Ovary (tissue), 7 donors: ENCODE measurements at regions not wholly inside any gene's neighbourhood (a gene's known extent, or its start where the extent isn't known, plus 50 kb on each side); places are given as distances from the start of the nearest gene placed in this dataset.

ENCODE experiments used
- DNase-seq, 5 donors: peaks; one replicate each; pipeline ENCODE4 v3.0.0-alpha.2; 2019 to 2020
- H3K27ac ChIP-seq, 2 donors: fragments of 200-600 bp; one replicate each; pipeline versions ENCODE4 v1.5.1 to v1.8.0; 2019 to 2022
- H3K27me3 ChIP-seq: fragments of 200-600 bp; one replicate; pipeline ENCODE4 v1.8.0; 2022
- H3K36me3 ChIP-seq: fragments of 200-600 bp; sonication (generic); one replicate; pipeline ENCODE4 v1.5.1; 2019
- H3K4me1 ChIP-seq: one replicate; pipeline ENCODE4 v1.8.1; 2013; ENCODE audit warnings: mild to moderate bottlenecking, moderate library complexity; ENCODE audit not compliant: insufficient read depth
- H3K4me3 ChIP-seq: fragments of 200-600 bp; sonication (generic); one replicate; pipeline ENCODE4 v1.5.1; 2017
- H3K9me3 ChIP-seq, 2 donors: fragments of 200-600 bp in 1 of 2; sonication (generic) in 1 of 2; one replicate each; pipeline versions ENCODE4 v1.5.1 to v1.8.1; 2013 to 2019; ENCODE audit warnings: mild to moderate bottlenecking in 1 of 2, moderate library complexity in 1 of 2
- CTCF ChIP-seq, 3 donors: fragments of 450-650 bp in 2 of 3; fragments of 200-600 bp in 1 of 3; IDR thresholded peaks; one replicate each; pipeline versions ENCODE4 v1.5.1 to v1.8.0; 2016 to 2022; ENCODE audit warnings: antibody characterized with exemption in 3 of 3, mild to moderate bottlenecking in 1 of 3
- EP300 ChIP-seq: sonication (generic); formaldehyde crosslinking; IDR thresholded peaks from one replicate; pipeline ENCODE4 v1.6.1; 2017; ENCODE audit warnings: antibody characterized with exemption
- POLR2A ChIP-seq: fragments of 450-650 bp; IDR thresholded peaks from one replicate; pipeline ENCODE4 v1.6.1; 2017; ENCODE audit warnings: antibody characterized with exemption, mild to moderate bottlenecking, moderate library complexity
- WGBS, 3 donors: extraction: QIAGEN DNeasy Blood & Tissue Kit in 1 of 3; methylation state at CpG; one replicate each; pipeline versions ENCODE4 v1.1.5 to v1.1.7; 2013 to 2017; 5-methylcytosine and 5-hydroxymethylcytosine counted together
- intact Hi-C, 4 donors: fragments of 100-400 bp; cut with DNase I; formaldehyde crosslinking; loops; one replicate each; pipeline versions ENCODE4 v1.11.0 to v1.15.1; 2022 to 2023
- donor health status: DM: no; HTN: no; CAD: no; lungs with moderate emphysema.
- donor health status: DM: no; HTN: no; CAD: no.
- donor health status: Bipolar disorder and iron deficiency.
- donor health status: DM: no; HTN: no; CAD: no.
- donor health status: DM: yes; HTN: yes; CAD: no.

DNA sequence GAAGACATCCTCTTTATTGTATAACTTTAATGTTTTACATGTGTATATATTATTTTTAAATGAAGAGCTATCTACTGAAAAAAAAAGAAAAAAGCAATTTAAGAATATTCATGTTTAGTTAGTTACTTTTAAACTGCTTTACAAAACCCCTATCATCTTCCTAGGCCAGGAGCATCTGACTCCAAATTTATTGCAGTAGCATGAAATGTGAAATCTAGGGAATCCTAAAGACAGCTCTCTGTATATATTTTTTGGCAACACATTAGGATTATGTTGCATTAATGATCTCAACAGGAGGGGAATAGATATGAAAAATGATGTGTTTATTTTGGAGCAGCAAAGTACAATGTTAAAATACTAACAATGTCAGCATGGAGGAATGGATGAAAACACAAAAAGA lies 158.3 kb downstream of the CNTN3 start:
- no peak for DNase-seq
- Histone ChIP-seq H3K4me1 (no peaks in the 10 kb centered on the region), H3K27ac (no peak overlapping the region), H3K4me3 (no peak overlapping the region), H3K27me3 (no peaks in the 10 kb centered on the region), H3K9me3 (no peaks in the 10 kb centered on the region), H3K36me3 (no peaks in the 10 kb centered on the region)
- TF ChIP-seq EP300 (no peak), CTCF (IDR thresholded peaks at IDR 0.05) (no peak), POLR2A (no peak)
- intact Hi-C loops: no loop called here

DNA sequence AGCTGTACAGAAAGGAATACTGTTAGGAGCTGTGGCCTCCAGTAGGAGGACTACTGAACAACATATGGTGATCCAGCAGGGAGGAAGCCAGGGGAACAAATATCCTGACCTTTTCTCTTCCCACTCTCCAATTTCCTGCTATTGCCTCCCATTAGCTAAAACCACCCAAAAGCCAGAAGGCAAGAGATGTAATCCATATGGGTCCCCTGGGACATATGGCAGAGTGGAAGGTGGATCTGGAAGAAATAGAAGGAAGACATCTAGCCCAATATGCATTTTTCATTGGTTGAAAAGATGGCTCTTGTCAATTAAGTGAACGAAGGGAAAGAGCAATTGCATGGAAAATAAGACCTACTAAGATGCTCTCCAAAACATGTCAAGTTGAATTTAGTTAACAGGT lies 167.2 kb downstream of the CNTN3 start:
- no peaks in the 10 kb centered on the region for H3K36me3 ChIP-seq
- intact Hi-C loops: no loop called here
- no peak for DNase-seq
- no peak for TF ChIP-seq POLR2A
- no peak for TF ChIP-seq CTCF (IDR thresholded peaks at IDR 0.05)
- no peak for TF ChIP-seq EP300
- no peaks in the 10 kb centered on the region for H3K9me3 ChIP-seq
- H3K27me3 ChIP-seq: no peaks in the 10 kb centered on the region
- no peaks in the 10 kb centered on the region for H3K4me1 ChIP-seq
- WGBS, 3 donors: 84 to 93% (median 88%) methylated on average over 1 of the region's 1 CpG
- H3K4me3 ChIP-seq: no peak overlapping the region
- no peak overlapping the region for H3K27ac ChIP-seq

- H3K9me3 ChIP-seq: no peaks in the 10 kb centered on the region
- no peaks in the 10 kb centered on the region for H3K36me3 ChIP-seq
- no peak overlapping the region for H3K4me3 ChIP-seq
- TF ChIP-seq EP300 (no peak), CTCF (IDR thresholded peaks at IDR 0.05) (no peak), POLR2A (no peak)
- WGBS, 3 donors: 48 to 82% (median 73%) methylated on average over 1 of the region's 1 CpG
- no peak overlapping the region for H3K27ac ChIP-seq
- DNase-seq: no peak
- H3K27me3 ChIP-seq: no peaks in the 10 kb centered on the region
- intact Hi-C loops: no loop called here
- no peaks in the 10 kb centered on the region for H3K4me1 ChIP-seq
Measured at GRCh38 chr3:74445541-74445940, 168.9 kb downstream of the CNTN3 start.

GRCh38 chr3:74443102-74443501 lies 171.4 kb downstream of the CNTN3 start:
- intact Hi-C loops: no loop called here
- Histone ChIP-seq H3K27me3 (no peaks in the 10 kb centered on the region), H3K9me3 (no peaks in the 10 kb centered on the region), H3K27ac (no peak overlapping the region), H3K36me3 (no peaks in the 10 kb centered on the region), H3K4me3 (no peak overlapping the region), H3K4me1 (no peaks in the 10 kb centered on the region)
- TF ChIP-seq POLR2A: no peak
- no peak for TF ChIP-seq CTCF (IDR thresholded peaks at IDR 0.05)
- TF ChIP-seq EP300: no peak
- DNase-seq: no peak

DNA sequence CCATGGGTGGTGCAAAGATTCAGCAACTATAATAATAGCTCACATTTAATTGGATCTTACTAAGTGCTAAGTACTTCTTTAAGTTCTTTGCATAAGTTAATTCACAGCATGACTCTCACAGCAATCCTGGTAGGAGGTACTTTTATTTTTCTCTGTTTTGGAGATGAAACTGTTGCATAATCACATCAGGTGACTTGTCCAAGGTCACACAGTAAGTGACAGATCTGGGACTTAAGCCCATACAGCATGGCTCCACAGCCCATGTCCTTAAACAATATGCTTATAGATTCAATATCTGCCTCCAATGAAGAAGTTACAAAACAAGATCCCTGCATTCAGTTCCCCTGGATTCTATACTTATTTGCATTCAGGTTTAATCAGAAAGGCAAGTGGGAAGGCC lies 171.8 kb downstream of the CNTN3 start:
- intact Hi-C loops: no loop called here
- Histone ChIP-seq H3K4me1 (no peaks in the 10 kb centered on the region), H3K9me3 (no peaks in the 10 kb centered on the region), H3K27me3 (no peaks in the 10 kb centered on the region), H3K4me3 (no peak overlapping the region), H3K27ac (no peak overlapping the region), H3K36me3 (no peaks in the 10 kb centered on the region)
- TF ChIP-seq EP300: no peak
- TF ChIP-seq CTCF (IDR thresholded peaks at IDR 0.05): no peak
- no peak for TF ChIP-seq POLR2A
- no peak for DNase-seq
